HK-2 (cell line): ENCODE measurements at regions not wholly inside any gene's neighbourhood (a gene's known extent, or its start where the extent isn't known, plus 50 kb on each side); places are given as distances from the start of the nearest gene placed in this dataset.
A peak's percentile ranks its signal among the peaks of the same experiment; 100 is the strongest.

Experiments used
- DNase-seq: peaks from one replicate; pipeline ENCODE4 v3.0.0-alpha.2; 2018; ENCODE audit not compliant: unreplicated experiment

DNA sequence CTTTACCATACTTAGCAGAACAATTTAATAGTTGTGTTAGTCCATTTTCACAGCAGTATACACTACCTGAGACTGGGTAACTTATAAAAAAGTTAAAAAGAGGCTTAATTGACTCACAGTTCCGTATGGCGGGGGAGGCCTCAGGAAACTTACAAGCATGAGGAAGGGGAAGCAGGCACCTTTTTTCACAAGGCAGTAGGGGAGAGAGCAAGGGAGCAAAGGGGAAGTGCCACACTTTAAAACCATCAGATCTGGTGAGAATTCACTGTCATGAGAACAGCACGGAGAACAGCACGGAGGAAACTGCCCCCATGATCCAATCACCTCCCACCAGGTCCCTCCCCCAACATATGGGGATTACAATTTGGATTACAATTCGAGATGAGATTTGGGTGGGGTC is 269.9 kb downstream of the MTRR start:
- no peak for DNase-seq

DNA sequence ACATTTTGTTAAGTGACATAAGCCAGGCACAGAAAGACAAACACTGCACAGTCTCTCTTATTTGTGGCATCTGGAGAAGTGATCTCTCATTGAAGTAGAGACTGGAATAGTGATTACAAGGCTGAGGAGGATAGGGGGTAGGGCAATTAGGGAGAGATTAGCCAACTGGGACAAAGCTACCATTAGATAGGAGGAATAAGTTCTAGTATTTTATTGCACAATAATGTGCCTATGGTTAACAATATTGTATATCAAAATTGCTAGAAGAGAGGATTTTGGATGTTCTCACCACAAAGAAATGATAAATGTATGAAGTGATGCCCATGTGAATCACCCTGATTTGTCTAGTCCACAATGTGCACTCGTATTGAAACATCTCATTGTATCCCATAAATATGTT is 281.8 kb downstream of the MTRR start:
- no peak for DNase-seq

DNA sequence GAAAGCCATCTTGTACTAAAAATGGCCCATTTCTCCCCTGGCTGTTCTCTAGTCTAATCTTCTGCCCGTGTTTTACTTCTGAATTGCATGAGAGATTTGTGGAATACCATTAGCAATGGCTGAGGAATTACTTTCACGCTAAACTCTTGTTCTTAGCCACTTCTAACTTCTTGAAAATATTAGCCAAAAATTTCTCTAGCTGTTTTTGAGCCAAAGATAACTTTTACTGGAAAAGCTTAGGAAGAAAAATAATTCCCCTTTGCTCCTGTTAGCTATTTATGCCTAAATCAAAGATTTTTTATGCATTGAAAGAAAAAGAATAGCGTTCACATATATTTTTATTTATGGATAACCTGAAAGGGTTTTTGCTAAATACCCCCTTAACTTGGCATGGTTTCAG is 287.8 kb downstream of the MTRR start:
- no peak for DNase-seq

DNA sequence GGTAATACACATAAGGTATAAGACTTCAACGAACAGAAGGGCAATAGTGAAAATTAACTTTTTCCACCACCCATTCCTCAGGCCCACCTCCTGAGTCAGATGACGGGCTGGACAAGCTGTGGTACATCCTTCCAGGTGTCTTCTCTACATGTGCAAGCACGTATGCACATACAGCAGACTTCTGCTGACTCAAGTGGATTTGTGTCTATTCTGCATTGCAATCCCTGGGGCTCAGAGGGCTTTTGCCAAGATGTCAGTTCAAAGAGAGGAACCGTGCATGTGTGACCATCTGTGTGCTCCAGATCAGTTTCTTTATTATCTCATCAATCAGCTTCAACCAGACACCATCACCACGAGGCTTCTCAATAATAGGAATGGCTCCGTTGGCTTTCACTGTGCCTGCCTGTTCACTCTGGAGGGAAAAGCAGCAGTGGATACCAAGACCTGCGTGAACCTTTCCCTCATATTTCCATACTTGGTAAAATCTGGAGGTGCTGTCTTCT is 288.4 kb downstream of the MTRR start:
- DNase-seq: no peak

DNA sequence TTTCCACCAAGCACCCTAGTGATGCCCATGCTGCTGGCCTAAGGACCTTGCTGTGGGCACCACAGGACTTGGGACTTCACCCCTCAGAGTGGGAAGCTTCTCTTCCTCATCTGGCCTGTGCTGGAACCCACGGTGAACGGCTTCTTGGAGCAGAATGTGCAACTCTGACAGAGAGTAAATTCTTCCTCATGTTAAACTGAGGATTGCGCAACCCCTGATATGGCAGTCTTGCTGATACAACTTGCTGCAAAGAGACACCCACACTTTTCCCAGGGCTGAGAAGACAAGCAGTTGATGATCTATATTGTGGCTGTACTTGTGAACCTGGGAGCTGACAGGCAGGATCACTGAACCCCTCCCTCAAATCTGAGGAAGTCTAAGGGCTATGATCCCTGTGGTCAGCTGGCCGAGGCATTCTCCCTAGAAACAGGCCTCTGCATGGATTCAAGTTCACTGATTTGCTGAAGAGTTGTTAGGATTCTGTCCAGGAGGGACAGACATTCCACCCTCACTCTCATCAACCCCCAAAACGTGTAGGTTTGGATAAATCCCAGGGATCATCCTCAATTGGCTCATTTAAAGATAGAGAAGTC is 307.2 kb downstream of the MTRR start:
- no peak for DNase-seq

DNA sequence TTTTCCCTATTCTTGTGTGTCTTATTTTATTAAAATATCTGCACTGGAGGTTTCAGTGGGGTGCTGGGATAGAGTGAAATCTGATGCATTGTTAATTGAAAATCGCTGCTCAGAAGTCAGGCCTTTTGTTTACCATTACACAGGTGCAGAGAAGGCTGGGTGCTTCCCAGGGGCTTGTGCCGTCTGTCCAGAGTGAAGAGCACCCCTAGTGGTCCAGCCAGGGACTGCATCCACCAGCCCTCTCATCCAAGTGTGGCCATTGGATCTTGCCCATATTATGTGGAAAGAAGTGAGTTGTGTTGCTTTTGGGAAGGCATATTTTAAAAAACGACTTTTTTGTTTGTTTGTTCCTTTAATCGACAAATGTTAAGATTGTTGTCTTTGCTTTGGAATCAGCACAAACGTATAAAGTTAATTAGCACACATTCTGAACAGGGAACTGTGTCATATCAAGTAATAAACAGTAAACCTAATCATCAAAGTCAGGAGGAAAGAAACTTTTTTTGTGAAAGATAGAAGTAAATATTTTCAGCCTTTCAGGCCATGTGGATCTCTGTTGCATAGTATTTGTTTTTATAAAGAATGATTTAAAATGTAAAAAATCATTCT is 315.6 kb downstream of the MTRR start:
- peak; percentile 42 for DNase-seq

DNA sequence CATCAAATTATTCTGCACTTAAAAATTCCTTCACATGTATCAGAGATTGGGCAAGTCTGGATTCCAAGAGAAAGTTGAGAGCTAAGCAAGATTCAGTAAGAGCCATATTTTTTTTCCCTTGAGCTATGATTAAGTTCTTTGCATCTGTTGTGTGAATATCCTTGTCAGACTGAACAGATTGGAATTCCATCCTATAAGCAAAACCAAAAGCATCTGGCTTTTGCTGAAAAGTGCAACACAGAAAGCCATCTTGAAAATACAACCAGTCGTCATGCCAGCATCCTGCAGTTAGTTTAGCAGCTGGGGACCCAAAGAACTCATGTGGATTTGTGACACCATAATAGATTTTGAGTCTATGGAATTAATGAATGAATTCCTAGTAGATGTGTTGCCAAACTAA is 316.9 kb downstream of the MTRR start:
- DNase-seq: no peak

DNA sequence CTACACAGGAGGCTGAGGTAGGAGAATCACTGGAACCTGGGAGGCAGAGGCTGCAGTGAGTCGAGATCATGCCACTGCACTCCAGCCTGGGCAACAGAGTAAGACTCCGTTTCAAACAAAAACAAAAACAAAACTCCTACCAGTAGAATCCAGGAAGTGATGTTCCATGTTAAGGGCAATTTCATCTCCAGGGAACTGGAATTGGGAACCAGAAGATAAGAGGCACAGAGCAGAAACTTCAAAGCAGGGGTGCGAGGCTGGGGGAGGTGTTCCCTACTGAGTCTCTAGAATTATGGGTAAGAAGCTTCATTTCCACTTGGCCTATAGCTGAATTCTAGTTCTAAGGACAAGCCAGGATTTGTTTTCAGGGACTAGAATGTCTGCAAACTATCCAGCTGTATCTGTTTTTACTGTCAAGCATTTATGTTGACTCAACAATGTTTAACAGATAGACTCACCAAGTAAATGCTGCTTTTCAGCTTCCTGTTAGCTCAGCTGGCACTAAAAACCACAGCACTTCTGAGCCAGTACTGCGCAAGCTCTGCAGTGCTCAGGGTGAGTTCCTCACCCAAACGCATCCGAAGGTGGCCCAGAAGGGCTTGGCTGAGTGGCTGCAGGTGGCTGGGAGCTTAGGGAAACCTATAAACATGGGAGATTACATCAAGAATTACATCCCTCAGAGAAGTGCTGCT is 320.1 kb downstream of the MTRR start:
- no peak for DNase-seq

DNA sequence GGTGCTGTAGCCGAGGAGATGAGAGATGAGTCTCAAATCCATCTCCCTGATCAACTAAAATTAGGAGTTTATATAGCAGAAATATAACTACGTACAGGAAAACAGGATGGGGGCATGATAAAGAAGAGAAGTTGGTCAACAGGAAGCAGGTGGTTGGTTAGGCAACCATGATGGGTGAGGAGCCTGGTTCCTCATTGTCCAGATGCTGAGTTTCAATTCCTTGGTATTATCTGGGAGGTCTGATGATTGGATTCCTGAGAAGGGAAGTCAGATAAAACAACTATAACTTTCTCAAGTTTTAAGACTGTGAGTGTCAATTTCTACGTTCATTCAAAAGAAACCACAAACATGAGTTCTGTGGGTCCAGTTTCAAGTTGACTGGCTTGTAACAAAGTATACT is 323.9 kb downstream of the MTRR start:
- DNase-seq: no peak

DNA sequence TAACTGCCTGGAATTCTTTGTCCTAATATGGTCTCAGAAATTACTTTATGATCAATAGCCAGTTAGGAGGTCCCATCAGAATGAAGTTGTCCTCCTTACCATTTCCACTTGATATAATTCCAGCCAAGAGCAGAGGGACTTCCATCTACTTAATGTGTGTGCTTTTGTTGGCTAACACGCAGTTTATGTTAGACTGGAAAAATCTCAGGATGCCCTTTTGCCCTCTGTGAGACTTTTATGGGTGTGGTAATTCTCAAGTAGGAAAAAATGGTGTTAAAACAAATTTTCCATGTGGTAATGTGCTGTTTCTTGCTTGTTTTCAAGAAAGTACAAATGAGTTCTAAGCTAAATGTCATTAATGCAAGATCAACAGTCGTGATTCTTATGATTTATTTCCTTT is 327.1 kb downstream of the MTRR start:
- no peak for DNase-seq

DNA sequence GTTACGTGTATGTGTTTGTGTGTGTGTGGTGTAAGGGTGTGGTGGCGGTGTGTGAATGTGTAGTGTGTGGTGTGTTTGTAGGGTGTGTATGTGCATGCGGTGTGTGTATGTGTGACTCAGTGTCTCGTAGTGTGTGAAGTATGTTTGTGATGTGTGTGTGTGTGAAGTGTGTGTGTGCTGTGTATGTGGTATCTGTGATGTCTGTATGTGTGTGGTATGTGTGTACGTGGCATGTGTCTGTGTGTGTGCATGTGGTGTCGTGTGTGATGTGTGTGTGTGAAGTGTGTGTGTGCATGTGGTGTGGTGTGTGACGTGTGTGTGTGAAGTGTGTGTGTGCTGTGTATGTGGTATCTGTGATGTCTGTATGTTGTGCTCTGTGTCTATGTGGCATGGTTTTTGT is 339.4 kb downstream of the MTRR start:
- no peak for DNase-seq

DNA sequence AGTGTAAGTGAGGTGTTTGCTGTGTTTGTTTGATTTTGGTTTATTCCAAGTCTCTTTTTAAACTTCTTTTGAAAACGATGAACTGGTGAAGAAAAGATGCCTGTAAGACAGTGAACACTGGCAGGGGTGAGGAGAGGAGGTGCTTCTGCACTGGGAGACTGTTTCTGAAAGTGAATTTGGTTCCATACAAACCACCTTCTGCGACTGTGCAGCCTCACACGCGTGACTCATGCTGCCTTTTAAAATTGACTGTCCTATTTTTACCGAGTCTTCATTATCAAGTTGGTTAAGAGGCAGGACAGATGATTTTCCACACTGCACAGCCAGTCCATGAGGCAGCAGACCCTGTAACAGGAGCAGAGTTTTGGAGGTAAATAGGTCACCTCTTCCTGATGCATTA is 340.6 kb downstream of the MTRR start:
- no peak for DNase-seq

DNA sequence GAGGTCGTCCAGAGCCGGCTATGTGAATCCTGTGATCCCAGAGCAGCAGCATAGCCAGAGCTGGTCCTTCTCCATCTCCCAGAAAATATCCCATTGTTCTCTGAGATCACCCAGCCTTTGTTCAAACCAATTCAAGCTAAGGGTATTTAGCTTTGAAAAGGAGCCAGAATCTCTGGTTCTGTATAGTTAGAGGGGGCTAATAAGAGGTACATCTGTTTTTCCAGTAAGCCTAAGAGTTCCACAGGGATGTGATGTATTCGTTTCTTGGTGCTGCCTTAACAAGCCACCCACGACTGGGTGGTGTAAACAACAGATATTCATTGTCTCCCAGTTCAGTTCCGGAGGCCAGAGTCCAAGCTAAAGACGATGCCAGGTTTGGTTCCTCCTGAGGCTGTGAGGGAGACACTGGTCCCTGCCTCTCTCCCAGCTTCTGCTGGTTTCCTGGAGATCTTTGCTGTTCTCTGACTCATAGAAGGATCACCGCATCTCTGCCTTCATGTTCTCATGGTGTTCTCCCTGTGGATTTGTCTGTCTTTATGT is 344.8 kb downstream of the MTRR start:
- DNase-seq: no peak

DNA sequence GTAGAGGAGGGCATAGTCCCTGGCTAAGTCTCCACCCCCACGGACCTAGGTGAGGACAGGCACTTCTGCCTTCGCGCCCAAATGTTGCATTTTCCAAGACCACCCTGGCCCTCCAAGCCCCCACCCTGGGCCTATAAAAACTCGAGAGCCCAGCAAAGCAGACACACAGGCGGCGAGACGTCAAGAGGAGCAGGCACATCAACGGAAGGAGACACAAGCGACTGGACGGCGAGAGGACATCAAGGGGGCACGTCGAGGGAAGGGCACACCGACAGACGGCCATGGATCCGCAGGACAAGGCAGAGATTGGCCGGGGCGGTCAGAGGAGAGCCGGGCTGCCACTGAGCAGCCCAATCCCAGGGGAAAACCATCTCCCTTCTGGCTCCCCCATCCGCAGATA is 348.0 kb downstream of the MTRR start:
- DNase-seq: no peak

DNA sequence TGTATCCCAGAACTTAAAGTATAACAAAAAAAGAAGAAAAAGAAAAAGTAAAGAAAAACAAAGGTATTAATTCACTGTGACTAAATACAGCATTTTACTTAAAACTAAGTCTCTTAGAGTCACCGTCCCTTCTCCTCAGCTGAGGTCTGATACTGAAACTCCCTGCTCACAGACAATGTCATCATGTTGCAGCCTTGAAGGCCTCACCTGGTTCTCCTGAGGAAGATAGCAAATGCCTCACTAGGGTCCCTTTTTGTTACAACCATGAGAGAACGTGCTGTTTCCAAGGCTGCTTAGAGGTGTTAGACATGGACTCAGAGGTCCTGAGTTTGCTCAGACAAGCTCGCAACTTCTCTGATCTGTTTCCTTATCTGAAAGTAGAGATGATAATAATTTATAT is 357.2 kb downstream of the MTRR start:
- DNase-seq: no peak

DNA sequence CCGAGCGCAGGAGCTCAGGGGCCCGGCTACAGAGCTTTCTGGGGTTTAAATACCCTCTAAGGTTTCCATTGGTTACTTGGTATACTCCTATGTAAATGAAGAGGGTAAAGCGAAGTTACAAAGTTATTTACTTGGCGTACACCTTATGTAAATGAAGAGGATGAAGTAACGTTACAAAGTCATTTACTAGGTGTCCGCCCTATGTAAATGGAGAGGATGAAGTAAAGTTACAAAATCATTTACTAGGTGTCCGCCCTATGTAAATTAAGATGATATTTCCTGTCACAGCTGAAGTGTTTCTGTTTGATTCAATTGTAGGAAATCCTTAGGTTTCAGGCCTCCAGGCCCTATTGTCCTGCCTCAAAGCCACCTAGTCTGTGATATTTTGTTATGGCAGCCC is 358.2 kb downstream of the MTRR start:
- no peak for DNase-seq

DNA sequence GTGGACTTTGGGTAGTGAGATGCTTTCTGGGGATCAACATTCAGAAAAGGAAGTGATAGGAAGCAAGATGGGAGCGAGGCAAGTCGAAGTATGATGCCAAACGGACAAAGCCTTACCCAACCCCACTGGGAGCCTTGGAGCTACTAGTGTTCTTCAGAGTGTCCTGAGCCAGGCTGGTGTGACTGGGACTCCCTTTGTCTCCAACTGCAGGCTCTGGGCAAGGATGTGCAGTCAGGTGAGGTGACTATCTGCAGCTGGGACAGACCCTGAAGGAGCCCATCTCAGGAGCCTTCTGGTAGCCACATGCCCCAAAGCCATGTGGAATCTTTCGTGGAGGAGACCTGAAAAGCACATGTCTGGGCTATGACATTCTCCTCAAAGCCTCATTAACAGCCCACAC is 360.6 kb downstream of the MTRR start:
- DNase-seq: no peak

DNA sequence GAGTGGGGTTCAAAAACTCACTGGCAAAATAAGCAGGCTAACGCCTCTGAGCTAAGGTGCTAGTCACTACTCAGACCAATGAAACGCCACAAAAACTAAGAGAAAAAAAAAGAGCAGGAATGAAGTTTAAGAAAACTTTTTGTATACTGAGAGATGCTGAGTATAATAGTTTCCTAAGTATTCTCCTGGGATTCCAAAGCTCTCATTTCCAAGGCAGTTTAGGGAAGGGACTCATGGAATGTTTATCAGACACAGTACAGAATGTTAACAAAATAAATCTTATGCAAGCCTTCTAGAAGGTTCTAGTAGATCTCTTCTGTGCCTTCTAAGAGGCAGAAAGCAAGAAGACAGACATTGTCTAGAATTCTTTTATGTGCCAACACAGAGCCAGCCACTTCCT is 361.9 kb downstream of the MTRR start:
- no peak for DNase-seq

DNA sequence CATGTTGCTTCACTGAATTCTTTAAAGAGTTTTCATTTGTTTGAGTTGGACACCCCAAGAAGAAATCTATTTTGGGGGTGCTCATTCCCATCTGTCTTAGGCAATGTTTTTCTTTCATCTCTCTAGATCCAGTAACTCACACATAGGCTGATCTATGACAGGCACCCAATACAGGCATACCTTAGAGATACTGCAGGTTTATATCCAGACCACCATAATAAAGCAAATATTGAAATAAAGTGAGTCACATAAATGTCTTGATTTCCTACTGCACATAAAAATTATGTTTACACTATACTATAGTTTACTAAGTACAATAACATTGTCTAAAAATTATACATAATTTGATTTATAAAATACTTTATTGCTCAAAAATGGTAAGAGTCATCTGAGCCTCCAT is 364.5 kb downstream of the MTRR start:
- DNase-seq: no peak

DNA sequence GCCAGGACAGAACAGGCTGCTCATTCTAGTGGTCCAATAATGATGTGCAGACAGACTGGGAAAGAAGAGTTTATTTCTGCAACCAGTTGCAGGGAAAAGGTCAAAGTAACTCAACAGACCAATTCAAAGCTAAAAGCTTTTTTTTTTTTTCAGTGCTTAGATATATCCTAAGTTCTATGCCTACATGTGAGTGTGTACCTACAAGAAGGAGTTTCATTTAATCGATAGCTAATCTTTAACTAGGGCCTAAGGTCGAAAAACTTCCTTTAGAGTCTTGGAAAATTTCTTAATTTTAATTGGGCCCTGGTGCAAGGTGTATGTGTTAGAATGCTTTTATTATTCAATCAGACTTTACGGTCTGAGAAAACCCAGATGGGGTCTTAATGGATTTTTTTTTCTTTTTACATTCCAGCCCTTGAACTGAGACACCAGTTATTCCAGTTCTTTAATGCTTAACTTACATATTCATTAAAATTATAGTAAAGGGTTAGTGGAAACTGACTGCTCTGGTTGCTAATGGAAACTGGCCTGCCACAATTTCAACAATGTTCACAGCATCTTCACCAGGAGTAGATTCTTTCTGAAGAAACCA is 365.3 kb downstream of the MTRR start:
- no peak for DNase-seq

DNA sequence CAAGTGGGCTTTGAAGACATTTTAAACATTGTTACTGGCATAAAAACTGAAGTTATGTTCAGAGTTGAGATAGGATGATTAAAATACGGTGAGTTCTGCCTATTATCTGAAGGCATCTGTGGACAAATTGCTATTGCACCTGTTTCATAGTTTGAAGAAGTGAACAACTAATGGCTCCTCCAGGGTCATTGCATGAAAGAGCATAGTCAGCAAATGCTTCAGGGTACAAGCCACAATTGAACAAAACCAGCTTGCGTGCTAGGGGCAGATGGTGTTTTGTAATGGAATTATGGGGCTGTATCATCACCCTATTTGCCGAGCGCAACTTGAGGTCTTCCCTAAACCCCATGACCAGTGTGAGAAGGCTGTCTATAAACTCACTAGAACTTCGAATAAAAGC is 369.1 kb downstream of the MTRR start:
- DNase-seq: no peak

DNA sequence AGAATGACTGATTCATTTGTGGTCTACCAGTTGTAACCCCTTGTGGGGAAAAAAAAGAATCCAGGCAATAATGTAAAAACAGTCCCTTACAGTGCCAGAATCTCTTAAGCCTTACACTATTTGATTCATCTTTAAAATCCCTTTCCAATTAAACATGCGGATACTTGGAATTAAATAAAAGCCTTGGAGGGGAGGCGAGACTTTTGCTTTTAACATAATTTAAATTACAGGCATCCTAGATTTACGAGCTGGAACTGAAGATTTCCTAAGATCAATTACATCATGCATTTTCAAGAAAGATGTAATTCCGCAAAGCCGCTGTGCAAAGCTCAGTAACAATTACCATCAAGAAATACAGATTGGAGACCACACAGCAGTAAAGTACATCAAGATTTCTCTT is 370.2 kb downstream of the MTRR start:
- no peak for DNase-seq

DNA sequence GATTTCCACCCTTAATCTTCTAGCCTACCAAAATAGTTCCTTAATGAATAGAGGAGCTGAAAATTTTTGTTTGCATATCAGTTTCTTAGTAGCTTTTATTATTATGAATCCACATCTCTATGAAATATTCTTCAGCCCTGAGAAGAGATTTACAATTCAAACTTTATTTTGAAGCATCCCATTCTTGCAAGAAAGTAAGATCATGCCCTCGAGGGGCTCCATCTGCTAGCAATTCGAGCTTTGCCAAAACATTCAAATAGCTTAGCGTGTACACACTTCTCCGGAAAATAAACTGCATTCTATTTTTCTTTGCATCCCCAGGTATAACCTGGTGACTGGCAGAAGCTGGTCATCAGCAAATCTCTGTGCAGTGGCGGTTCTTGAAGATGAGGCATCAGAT is 370.7 kb downstream of the MTRR start:
- no peak for DNase-seq
